ENCODE measurements at regions not wholly inside any gene's neighbourhood (a gene's known extent, or its start where the extent isn't known, plus 50 kb on each side); places are given as distances from the start of the nearest gene placed in this dataset.
"Not testable (repeated sequence)": the region's sequence is repeated elsewhere in the genome, so short reads cannot be mapped to it uniquely, and the experiment has no call there.

DNA sequence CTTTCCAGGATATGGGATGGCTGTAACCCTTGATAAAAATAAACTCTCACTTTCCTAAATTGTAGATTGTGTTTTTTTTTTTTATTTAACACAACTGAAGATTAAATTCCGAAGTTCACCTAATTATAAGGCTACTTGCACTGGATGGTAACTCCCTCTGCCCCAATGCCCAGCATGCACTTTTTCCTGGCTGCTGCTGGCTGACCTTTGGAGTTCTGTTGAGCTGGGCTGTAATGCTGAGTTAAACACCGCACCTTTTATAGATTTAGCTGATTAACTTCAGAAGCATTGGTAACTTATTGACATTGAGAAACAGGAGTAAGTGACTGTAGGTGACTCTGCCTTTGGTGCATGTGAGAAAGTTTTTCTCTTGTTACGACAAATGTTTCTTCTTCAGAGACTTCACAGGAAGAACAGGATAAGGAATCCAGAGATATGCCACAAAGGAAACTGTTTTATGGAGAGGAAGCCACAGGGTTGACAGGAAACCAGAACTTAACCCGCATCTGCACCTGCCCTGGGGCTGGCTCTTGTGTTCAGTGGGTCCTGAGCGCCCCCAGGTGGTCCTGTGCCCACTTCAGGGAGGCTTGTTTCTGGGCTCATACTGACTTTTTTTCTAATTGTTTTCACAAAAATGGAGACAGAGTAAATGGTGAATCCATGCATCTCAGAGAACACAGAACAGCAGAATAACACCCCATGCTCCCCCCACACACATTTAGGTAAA is 1240.3 kb downstream of the TMEM121 start:
- not testable (repeated sequence) for H3K36me3 ChIP-seq (ENCODE audit: control insufficient read depth in 1 of 2, insufficient read depth in 2 of 2, low read length in 2 of 2); H3K4me1 ChIP-seq (ENCODE audit: control insufficient read depth in 1 of 2, insufficient read depth in 2 of 2, low read length in 2 of 2); H3K9me3 ChIP-seq (ENCODE audit: control insufficient read depth in 1 of 2, low read length in 2 of 2); H3K4me3 ChIP-seq (ENCODE audit: low read depth in 1 of 2, low read length in 2 of 2); H3K27me3 ChIP-seq (ENCODE audit: low read depth, low read length); H3K27ac ChIP-seq (ENCODE audit: low read length)

DNA sequence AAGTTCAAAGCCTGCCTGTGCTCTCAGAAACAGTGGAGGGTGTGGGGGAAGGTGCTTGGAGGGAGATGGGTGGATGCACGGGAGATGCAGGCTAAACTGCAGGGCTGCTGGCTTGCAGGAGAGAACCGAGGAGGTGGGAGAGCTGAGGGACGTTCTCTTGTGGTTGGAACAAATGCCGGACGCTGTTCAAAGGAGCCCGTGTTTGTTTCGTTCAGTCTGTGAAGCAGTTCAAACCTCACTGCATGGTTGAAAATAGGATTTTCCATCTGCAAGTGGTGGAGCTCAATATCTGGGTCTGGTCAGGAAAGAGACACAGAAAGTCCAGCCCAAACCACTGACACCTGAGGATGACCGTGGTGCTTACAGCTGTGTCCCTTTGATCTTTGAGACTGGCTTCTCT is 1241.8 kb downstream of the TMEM121 start:
- not testable (repeated sequence) for H3K9me3 ChIP-seq (ENCODE audit: control insufficient read depth in 1 of 2, low read length in 2 of 2); H3K4me1 ChIP-seq (ENCODE audit: control insufficient read depth in 1 of 2, insufficient read depth in 2 of 2, low read length in 2 of 2); H3K36me3 ChIP-seq (ENCODE audit: control insufficient read depth in 1 of 2, insufficient read depth in 2 of 2, low read length in 2 of 2); H3K27me3 ChIP-seq (ENCODE audit: low read depth, low read length); H3K27ac ChIP-seq (ENCODE audit: low read length); H3K4me3 ChIP-seq (ENCODE audit: low read depth in 1 of 2, low read length in 2 of 2)

DNA sequence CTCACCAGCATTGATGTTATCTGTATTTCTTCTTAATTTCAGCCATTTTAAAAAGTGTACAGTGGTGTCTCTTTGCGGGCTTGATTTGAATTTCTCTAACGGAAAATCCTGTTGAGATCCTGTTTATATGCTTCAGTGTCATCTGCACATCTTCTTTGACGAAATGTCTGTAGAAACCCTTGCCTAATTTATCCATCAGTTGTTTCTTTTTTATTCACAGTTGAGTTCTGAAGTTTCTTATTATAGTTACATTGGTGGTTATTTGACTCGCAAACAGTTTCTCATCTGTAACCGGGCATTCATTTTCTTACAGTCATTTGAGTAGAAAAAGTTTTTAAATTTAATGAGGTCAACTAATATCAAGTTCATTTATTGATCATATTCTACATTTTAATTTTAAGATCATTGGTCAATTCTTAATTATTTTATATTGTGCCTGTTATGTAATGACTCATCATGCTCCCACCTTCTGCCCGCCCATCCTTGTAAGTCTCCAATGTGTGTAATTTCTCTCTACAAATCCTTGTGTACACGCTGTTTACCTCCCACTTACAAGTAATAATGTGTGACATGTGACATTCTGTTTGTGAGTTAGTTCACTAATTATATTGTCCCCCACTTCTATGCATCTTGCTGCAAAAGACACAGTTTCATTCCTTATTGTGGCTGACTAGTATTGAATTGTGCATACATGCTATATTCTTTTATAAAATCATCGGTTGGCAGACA is 1242.8 kb downstream of the TMEM121 start:
- not testable (repeated sequence) for H3K4me1 ChIP-seq (ENCODE audit: control insufficient read depth in 1 of 2, insufficient read depth in 2 of 2, low read length in 2 of 2); H3K36me3 ChIP-seq (ENCODE audit: control insufficient read depth in 1 of 2, insufficient read depth in 2 of 2, low read length in 2 of 2); H3K27ac ChIP-seq (ENCODE audit: low read length); H3K4me3 ChIP-seq (ENCODE audit: low read depth in 1 of 2, low read length in 2 of 2); H3K27me3 ChIP-seq (ENCODE audit: low read depth, low read length); H3K9me3 ChIP-seq (ENCODE audit: control insufficient read depth in 1 of 2, low read length in 2 of 2)

DNA sequence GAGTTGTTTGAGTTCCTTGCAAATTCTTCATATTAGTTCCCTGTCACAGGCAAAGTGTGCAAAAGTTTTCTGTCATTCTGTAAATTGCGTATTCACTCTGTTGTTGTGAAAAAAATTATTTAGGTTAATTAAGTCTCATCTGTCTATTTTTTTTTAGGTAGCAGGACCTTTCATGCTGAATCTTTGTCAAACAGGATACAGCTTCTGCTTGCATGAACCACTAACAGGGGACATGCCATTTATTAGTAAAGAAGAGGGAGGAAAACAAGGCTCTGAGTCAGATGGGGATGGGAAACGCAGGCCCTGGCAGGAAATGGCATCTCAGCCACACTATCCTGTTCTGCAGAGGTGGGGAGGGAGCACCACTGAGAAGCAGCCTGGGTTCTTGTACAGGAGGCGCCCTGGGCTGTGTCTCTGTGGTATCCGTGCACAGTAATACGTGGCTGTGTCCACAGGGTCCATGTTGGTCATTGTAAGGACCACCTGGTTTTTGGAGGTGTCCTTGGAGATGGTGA is 1243.8 kb downstream of the TMEM121 start:
- not testable (repeated sequence) for H3K27ac ChIP-seq (ENCODE audit: low read length); H3K9me3 ChIP-seq (ENCODE audit: control insufficient read depth in 1 of 2, low read length in 2 of 2); H3K27me3 ChIP-seq (ENCODE audit: low read depth, low read length); H3K36me3 ChIP-seq (ENCODE audit: control insufficient read depth in 1 of 2, insufficient read depth in 2 of 2, low read length in 2 of 2); H3K4me1 ChIP-seq (ENCODE audit: control insufficient read depth in 1 of 2, insufficient read depth in 2 of 2, low read length in 2 of 2); H3K4me3 ChIP-seq (ENCODE audit: low read depth in 1 of 2, low read length in 2 of 2)

DNA sequence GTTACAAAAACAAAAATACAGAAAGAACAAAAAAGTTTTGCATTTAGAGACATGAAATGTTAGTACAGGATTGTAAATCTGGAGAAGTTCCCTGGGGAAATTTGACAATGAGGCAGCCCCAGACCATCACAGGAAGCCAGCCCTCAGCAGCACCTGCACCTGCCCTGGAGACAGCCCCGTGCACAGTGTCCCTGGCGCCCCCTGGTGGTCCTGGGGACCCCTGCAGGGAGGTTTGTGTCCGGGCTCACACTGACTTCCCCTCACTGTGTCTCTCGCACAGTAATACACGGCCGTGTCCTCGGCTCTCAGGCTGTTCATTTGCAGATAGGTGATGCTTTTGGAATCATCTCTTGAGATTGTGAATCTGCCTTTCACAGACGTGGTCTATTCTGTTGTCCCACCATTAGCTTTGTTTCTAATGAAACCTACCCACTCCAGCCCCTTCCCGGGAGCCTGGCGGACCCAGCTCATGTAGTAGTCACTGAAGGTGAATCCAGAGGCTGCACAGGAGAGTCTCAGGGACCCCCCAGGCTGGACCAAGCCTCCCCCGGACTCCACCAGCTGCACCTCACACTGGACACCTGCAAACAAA is 1248.6 kb downstream of the TMEM121 start:
- H3K4me1 ChIP-seq (ENCODE audit: control insufficient read depth in 1 of 2, insufficient read depth in 2 of 2, low read length in 2 of 2); H3K27me3 ChIP-seq (ENCODE audit: low read depth, low read length); H3K27ac ChIP-seq (ENCODE audit: low read length); H3K36me3 ChIP-seq (ENCODE audit: control insufficient read depth in 1 of 2, insufficient read depth in 2 of 2, low read length in 2 of 2); H3K4me3 ChIP-seq (ENCODE audit: low read depth in 1 of 2, low read length in 2 of 2); H3K9me3 ChIP-seq (ENCODE audit: control insufficient read depth in 1 of 2, low read length in 2 of 2): not testable (repeated sequence)

DNA sequence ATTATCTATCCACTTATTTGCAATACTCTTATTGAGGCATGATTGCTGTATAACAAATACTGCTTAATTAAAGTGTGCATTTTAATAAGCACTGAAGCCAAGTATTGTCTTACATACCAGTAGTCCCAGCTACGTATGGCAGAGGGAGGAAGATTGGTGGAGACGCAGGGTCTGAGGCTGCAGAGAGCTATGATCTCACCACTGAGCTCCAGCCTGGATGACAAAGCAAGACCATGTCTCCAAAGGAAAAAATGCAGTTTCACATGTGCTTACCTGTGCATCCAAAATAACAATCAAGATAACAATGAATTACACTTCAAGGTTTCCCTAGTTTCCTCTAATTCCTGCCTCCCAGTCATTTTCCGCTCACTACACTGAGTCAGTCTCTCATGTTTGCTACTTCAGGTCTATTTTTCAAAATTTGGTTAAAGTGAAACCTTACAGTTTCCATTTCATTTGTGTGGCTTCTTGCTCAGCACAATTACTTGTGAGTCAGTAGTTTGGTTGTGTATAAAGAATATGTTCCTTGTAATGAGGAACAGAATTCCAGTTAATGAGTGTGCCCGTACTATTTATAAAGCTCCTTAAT is 1250.1 kb downstream of the TMEM121 start:
- Histone ChIP-seq H3K4me3 (ENCODE audit: low read depth in 1 of 2, low read length in 2 of 2) (no peak overlapping the region), H3K27ac (ENCODE audit: low read length) (no peak overlapping the region), H3K4me1 (ENCODE audit: control insufficient read depth in 1 of 2, insufficient read depth in 2 of 2, low read length in 2 of 2) (no peaks in the 10 kb centered on the region), H3K27me3 (ENCODE audit: low read depth, low read length) (no peaks in the 10 kb centered on the region), H3K9me3 (ENCODE audit: control insufficient read depth in 1 of 2, low read length in 2 of 2) (no peaks in the 10 kb centered on the region), H3K36me3 (ENCODE audit: control insufficient read depth in 1 of 2, insufficient read depth in 2 of 2, low read length in 2 of 2) (no peaks in the 10 kb centered on the region)

DNA sequence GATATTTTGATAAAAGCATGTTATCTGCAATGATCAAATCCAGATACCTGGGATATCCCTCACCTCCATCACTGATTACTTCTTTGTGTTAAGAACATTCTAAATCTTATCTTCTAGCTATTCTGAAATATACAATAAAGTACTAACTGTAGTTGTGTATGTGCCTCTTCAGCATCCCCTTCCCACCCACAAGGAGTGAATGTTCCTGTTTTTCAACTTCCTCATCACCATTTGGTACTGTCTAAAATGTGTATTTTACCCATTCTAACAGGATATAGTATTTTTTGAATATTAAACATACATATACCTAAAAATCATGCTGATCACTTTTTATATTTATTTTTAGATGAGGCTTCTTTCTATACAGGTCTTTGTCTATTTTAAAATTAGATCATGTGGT is 1252.6 kb downstream of the TMEM121 start:
- Histone ChIP-seq H3K27me3 (ENCODE audit: low read depth, low read length) (no peaks in the 10 kb centered on the region), H3K27ac (ENCODE audit: low read length) (no peak overlapping the region), H3K9me3 (ENCODE audit: control insufficient read depth in 1 of 2, low read length in 2 of 2) (no peaks in the 10 kb centered on the region), H3K36me3 (ENCODE audit: control insufficient read depth in 1 of 2, insufficient read depth in 2 of 2, low read length in 2 of 2) (no peaks in the 10 kb centered on the region), H3K4me3 (ENCODE audit: low read depth in 1 of 2, low read length in 2 of 2) (no peak overlapping the region), H3K4me1 (ENCODE audit: control insufficient read depth in 1 of 2, insufficient read depth in 2 of 2, low read length in 2 of 2) (no peaks in the 10 kb centered on the region)

DNA sequence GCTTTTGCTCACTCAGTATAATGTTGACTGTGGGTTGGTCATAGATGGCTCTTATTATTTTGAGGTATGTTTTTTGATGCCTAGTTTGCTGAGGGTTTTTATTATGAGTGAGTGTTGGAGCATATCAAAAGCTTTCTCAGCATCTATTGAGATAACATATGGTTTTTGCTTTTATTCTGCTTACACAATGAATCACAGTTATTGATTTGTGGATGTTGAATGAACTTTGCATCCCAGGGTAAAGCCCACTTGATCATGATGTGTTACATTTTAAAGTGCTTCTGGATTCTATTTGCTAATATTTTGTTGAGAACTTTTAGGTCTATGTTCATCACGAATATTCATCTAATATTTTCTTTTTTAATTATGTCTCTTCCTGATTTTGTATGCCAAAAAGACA is 1260.3 kb downstream of the TMEM121 start:
- H3K4me1 ChIP-seq (ENCODE audit: control insufficient read depth in 1 of 2, insufficient read depth in 2 of 2, low read length in 2 of 2): no peaks in the 10 kb centered on the region
- H3K27ac ChIP-seq (ENCODE audit: low read length): no peak overlapping the region
- H3K36me3 ChIP-seq (ENCODE audit: control insufficient read depth in 1 of 2, insufficient read depth in 2 of 2, low read length in 2 of 2): no peaks in the 10 kb centered on the region
- H3K9me3 ChIP-seq (ENCODE audit: control insufficient read depth in 1 of 2, low read length in 2 of 2): no peaks in the 10 kb centered on the region
- H3K4me3 ChIP-seq (ENCODE audit: low read depth in 1 of 2, low read length in 2 of 2): no peak overlapping the region
- no peaks in the 10 kb centered on the region for H3K27me3 ChIP-seq (ENCODE audit: low read depth, low read length)

DNA sequence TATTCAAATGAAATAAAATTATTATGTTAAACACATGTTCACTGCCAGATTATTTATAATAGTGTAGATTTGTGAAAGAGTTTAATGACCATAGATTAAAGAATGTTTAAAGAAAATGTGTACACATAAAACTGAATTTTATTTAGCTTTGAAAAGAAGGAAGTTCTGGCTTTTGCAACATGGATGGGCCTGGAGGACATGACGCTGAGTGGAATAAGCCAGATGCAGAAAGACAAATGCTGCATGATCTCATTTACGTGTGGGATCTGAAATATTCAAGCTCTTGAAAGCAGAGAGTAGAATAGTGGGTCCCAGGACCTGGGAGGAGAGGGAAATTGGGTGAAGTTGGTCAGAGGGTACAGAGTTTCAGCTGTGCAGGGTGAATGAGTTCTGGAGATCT is 1261.2 kb downstream of the TMEM121 start:
- no peaks in the 10 kb centered on the region for H3K4me1 ChIP-seq (ENCODE audit: control insufficient read depth in 1 of 2, insufficient read depth in 2 of 2, low read length in 2 of 2)
- no peaks in the 10 kb centered on the region for H3K9me3 ChIP-seq (ENCODE audit: control insufficient read depth in 1 of 2, low read length in 2 of 2)
- no peaks in the 10 kb centered on the region for H3K36me3 ChIP-seq (ENCODE audit: control insufficient read depth in 1 of 2, insufficient read depth in 2 of 2, low read length in 2 of 2)
- no peak overlapping the region for H3K27ac ChIP-seq (ENCODE audit: low read length)
- H3K4me3 ChIP-seq (ENCODE audit: low read depth in 1 of 2, low read length in 2 of 2): no peak overlapping the region
- no peaks in the 10 kb centered on the region for H3K27me3 ChIP-seq (ENCODE audit: low read depth, low read length)

DNA sequence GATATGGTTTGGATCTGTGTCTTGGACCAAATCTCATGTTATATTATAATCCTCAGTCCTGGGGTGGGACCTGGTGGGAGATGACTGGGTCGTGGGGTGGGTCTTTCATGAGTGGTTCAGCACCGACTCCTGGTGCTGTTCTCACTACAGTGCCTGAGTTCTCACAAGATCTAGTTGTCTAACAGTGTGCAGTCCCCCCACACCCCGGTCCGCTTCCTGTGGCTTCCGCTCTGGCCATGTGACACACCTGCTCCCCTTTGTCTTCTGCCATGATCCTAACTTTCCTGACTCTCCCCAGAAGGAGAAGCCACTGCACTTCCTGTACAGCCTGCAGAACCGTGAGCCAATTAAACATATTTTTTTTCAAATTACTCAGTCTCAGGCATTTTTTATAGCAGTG is 1262.2 kb downstream of the TMEM121 start:
- H3K27me3 ChIP-seq (ENCODE audit: low read depth, low read length): no peaks in the 10 kb centered on the region
- H3K36me3 ChIP-seq (ENCODE audit: control insufficient read depth in 1 of 2, insufficient read depth in 2 of 2, low read length in 2 of 2): no peaks in the 10 kb centered on the region
- H3K4me3 ChIP-seq (ENCODE audit: low read depth in 1 of 2, low read length in 2 of 2): no peak overlapping the region
- no peaks in the 10 kb centered on the region for H3K4me1 ChIP-seq (ENCODE audit: control insufficient read depth in 1 of 2, insufficient read depth in 2 of 2, low read length in 2 of 2)
- H3K9me3 ChIP-seq (ENCODE audit: control insufficient read depth in 1 of 2, low read length in 2 of 2): no peaks in the 10 kb centered on the region
- H3K27ac ChIP-seq (ENCODE audit: low read length): no peak overlapping the region

DNA sequence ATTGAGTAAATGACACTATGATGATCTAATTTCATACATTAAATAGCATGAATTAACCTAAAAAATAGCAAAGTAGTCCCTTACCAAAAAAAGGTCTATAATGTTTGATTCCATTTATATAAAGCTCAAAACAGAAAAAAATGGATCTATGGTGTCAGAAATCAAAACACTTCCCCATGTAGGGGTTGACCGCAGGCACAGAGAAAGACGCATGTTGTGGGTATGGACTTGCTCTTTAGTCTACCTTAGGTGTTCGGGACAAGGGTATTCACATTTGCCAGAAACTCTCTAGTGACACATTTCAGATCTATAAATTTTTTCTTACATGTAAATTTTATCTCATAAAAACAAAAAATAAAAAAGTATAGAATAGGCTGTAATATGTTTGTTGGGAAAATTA is 1262.9 kb downstream of the TMEM121 start:
- Histone ChIP-seq H3K4me3 (ENCODE audit: low read depth in 1 of 2, low read length in 2 of 2) (no peak overlapping the region), H3K36me3 (ENCODE audit: control insufficient read depth in 1 of 2, insufficient read depth in 2 of 2, low read length in 2 of 2) (no peaks in the 10 kb centered on the region), H3K27me3 (ENCODE audit: low read depth, low read length) (no peaks in the 10 kb centered on the region), H3K27ac (ENCODE audit: low read length) (no peak overlapping the region), H3K9me3 (ENCODE audit: control insufficient read depth in 1 of 2, low read length in 2 of 2) (no peaks in the 10 kb centered on the region), H3K4me1 (ENCODE audit: control insufficient read depth in 1 of 2, insufficient read depth in 2 of 2, low read length in 2 of 2) (no peaks in the 10 kb centered on the region)

Measured in muscle layer of duodenum (tissue), 2 donors.